ENCODE measurements at regions not wholly inside any gene's neighbourhood (a gene's known extent, or its start where the extent isn't known, plus 50 kb on each side); places are given as distances from the start of the nearest gene placed in this dataset.

DNA sequence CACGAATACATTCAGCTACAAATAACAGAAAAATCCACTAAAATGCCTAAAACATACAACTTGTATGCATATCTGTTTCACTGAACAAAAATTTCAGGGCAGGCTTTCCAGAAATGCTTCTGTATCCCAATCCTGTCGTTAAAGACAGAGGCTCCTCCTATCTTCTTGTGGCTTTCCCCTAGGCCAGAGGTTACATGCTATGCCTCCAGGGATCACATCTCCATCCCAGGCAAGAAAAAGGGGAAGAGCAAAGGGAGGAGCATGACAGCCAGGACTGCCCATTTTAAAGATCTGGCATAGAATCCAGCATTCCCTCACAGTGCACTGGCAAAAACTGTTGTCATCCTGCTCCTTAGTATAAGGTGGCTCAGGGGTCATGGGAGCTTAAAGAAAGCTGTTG is 268.7 kb upstream of the SETBP1 start:
- DNase-seq (ENCODE audit: low read depth): peak; percentile 56

- DNase-seq (ENCODE audit: low read depth): no peak
Observed at GRCh38 chr18:44423814-44424644, 256.7 kb upstream of the SETBP1 start.

- DNase-seq (ENCODE audit: low read depth): no peak
Observed at GRCh38 chr18:44424645-44425035, 256.0 kb upstream of the SETBP1 start.

GRCh38 chr18:44425161-44425560 is 255.5 kb upstream of the SETBP1 start:
- no peak for DNase-seq (ENCODE audit: low read depth)

- DNase-seq (ENCODE audit: low read depth): no peak
Observed at GRCh38 chr18:44437603-44438002, 243.1 kb upstream of the SETBP1 start.

DNA sequence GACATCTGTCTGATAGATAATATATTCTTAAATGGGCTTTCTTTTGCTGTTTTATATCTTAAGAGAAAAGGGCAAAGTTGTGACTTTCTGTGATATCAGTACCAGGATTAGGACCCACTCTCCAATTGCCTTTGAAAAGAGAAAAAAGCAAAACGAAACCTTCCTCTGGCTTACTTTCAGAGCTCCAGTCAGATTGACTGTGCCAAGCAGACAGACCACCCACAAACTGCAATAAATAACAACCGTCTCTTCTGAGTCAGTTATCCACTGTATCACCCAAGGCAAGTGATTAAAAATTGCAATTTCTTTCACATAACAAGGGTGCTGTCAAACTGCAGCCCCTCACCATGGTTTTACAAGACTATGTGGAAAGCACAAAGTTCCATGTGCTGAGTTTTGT is 230.5 kb upstream of the SETBP1 start:
- DNase-seq (ENCODE audit: low read depth): no peak

DNA sequence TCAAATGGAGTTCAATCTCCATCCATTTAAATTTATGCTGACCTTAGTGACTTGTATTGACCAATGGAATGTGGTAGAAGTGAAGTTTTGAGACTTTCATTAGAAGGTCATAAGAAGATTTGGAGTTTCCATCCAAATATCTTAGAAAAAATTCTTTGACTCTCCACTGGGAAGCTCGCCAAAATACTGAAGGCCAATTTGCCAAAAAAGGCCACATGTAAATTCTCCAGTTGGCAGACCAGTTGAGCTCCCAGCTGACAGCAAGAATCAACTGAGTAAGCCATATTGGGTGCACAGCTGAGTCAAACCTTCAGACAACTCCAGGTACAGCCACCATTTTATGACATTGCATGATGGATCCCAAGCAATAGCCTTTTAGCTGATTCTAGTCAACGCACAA is 228.3 kb upstream of the SETBP1 start:
- DNase-seq (ENCODE audit: low read depth): peak; percentile 52

DNA sequence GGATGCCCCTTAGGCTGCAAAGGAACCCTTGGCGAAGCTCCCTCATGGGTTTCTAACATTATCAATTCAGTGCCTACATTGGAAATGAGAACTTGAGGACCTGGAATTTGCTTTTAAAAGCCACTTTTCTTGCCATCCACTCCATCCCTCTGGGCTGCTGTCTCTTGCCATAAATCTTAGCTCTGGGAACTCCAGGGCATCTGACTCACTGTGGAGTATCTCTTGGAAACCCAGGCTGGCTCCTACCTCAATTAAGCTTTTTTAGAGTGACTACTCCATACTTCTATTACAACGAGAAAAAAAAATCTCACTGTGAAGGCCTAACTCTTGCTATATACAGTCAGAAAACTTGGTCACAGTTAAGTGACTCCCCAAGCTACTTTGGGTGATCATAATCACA is 227.2 kb upstream of the SETBP1 start:
- DNase-seq (ENCODE audit: low read depth): peak; percentile 57

DNA sequence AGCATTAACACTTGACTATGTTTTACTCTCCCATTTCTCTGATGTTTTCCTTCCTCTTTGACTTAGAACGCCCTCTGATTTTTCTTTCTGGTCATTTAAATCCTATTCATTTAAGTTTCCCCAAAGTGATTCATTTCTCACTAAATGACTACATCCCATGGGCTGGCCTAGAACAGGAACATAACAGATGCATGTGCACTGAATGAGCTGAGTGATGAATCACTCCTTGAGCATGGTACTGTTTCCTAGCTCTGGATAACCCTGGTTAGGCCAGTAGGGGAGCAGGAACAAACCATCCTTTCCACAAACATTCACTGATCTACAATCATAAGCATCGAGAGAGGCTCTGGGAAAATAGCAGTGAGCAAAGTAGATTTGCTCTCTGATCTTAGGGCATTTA is 221.9 kb upstream of the SETBP1 start:
- peak; percentile 84 for DNase-seq (ENCODE audit: low read depth)

GRCh38 chr18:44464398-44465180 is 216.1 kb upstream of the SETBP1 start:
- peak; percentile 59 for DNase-seq (ENCODE audit: low read depth)

DNA sequence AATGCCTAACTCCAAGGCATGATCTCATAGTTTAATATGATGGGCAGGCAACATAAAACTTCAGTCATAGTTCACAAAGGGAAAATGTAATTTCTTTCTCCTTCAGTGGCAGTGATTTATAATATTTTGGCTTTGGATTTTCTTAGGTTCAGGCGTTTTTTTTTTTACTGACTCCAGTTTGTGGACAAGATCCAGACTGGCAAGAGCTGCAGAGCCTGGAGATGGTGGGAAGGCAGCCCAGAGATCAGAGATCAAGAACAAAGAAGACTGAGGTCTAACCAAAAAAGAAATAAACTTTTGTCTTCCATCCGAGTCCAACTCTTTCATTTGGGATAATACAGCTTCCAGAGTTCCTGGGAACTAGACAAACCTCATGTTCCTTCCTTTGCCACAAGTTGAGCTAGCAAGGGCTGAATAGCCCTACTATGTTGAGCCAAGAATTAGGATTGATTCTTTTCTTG is 215.3 kb upstream of the SETBP1 start:
- peak; percentile 54 for DNase-seq (ENCODE audit: low read depth)

GRCh38 chr18:44466997-44467396 is 213.7 kb upstream of the SETBP1 start:
- no peak for DNase-seq (ENCODE audit: low read depth)

GRCh38 chr18:44467718-44468117 is 213.0 kb upstream of the SETBP1 start:
- no peak for DNase-seq (ENCODE audit: low read depth)

GRCh38 chr18:44473394-44474066 is 207.2 kb upstream of the SETBP1 start:
- DNase-seq (ENCODE audit: low read depth): no peak

- DNase-seq (ENCODE audit: low read depth): no peak
Observed at GRCh38 chr18:44474067-44474411, 206.6 kb upstream of the SETBP1 start.

GRCh38 chr18:44474591-44474990 is 206.1 kb upstream of the SETBP1 start:
- no peak for DNase-seq (ENCODE audit: low read depth)

DNA sequence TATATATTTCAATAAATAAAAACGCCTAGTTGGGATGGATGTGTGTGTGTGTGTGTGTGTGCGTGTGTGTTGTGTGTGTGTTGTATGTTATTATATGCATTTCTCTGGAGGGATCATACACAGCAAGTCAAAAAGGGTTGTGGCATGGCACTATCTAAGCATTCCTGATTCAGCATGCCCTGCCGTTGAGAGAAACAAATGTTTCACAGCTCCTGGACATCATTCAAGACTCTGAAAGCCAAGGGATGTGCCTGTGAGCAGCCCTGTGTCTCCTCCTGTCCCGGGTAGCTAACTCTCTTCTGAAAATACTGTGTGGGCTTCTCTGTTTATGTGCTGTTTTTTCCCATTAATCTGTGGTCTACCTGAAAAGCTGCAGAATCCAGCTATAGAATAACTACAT is 197.9 kb upstream of the SETBP1 start:
- DNase-seq (ENCODE audit: low read depth): no peak

GRCh38 chr18:44495151-44495550 is 185.5 kb upstream of the SETBP1 start:
- DNase-seq (ENCODE audit: low read depth): no peak

DNA sequence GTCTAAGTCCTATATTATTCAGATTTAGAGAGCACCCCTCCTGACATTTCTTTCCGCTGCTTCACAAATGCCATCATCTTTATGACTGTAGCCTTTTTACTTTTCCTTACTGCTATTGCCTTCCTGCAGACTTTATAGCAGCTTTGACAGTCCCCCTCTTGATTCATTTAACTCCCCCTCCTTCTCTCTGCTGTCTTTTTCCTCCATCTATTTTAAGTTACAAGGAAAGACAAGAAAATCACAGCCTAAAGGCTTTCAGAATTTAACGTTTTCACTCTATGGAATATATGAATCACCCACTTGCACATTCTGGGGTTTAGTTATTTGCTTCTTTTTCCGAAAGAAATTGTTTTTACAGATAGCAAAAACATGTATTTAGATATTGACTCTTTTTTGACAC is 183.4 kb upstream of the SETBP1 start:
- DNase-seq (ENCODE audit: low read depth): no peak

DNA sequence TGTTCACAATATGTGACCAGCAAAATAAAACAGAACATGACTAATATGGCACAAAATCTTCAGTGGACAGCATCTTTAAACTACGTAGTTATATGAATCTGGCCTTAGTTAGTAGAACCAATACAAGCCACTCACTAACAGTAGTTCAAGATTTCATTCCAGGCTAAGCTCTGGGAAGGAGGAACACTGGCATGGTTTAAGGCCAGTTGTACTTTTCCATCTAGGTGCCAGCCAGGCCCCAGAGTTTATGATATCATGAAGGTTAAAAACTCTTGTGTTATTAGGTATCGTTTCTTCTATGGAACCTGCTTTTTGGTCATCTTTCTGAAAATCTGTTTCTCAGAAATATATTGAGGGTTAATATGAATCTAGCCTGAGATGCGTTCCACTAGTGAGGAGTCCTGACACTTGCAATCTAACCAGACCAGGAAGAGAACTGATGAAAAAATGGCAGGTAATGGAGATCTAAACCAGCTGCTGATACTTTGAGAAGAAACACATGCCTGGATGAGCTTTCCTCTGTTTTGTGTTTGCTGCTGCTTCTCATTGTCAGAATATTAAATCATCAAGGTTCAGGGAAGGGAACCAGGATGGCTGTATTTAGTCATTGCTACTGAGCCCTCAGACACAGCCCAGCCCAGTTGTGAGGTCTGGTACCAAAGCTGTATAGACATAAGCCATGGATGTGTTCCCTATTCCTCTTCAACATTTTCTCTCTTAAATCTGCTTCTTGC is 182.8 kb upstream of the SETBP1 start:
- no peak for DNase-seq (ENCODE audit: low read depth)

DNA sequence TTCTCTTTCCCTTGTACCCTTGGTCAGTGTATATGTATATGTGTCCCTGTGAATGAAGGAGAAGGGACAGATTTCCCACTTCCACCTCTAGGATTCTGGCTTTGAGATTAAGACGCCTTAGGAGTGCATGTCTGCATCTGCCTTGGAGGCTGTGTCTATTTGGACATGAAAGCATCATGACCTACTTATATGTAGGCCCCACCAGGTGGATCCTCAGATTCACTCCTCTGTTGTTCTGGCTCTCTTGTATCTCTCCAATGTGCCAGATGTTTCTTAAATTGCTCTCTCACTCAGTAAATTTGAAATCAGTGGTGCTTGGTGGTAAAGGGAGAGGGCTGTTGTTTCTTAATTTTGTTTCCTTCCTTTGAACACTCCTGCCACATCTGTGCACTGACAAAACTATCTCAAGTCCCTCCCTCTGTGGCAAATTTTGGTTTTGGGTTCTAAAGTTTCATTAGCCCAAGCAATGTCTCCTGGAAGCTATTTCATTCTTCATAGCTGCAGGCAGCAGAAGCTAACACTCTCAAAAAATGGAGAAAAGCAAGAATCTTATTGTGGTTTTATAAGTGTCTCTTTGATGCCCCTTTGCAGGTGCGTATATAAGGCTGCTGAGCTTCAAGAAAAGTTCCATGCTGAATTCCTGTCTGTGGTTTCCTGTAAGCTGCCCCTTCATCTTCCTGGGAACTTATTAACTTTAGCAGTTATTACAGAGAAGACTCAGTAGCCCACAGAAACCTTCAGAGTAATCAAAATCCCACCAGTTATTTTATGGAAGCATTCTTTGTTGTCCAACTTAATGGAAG is 179.7 kb upstream of the SETBP1 start:
- no peak for DNase-seq (ENCODE audit: low read depth)

Measured in stromal cell of bone marrow (primary cell).